Osteocyte (in vitro differentiated cells): ENCODE measurements at regions not wholly inside any gene's neighbourhood (a gene's known extent, or its start where the extent isn't known, plus 50 kb on each side); places are given as distances from the start of the nearest gene placed in this dataset.

ENCODE experiments used
- DNase-seq: peaks from one replicate; pipeline ENCODE4 v3.0.0; 2021; ENCODE audit warnings: mixed read lengths; ENCODE audit not compliant: unreplicated experiment; ENCODE audit errors: extremely low spot score
- H3K27ac Mint-ChIP-seq: one replicate; pipeline ENCODE4 v1.8.0; 2021; ENCODE audit warnings: mild to moderate bottlenecking, mixed read lengths; ENCODE audit not compliant: unreplicated experiment
- H3K27me3 Mint-ChIP-seq: one replicate; pipeline ENCODE4 v1.8.0; 2021; ENCODE audit warnings: mixed read lengths; ENCODE audit not compliant: unreplicated experiment
- H3K36me3 Mint-ChIP-seq: one replicate; pipeline ENCODE4 v1.8.0; 2021; ENCODE audit warnings: mixed read lengths; ENCODE audit not compliant: unreplicated experiment
- H3K4me1 Mint-ChIP-seq: one replicate; pipeline ENCODE4 v1.8.0; 2021; ENCODE audit warnings: mixed read lengths; ENCODE audit not compliant: unreplicated experiment
- H3K4me3 Mint-ChIP-seq: one replicate; pipeline ENCODE4 v1.8.0; 2021; ENCODE audit warnings: mild to moderate bottlenecking, moderate library complexity, mixed read lengths; ENCODE audit not compliant: unreplicated experiment
- H3K9me3 Mint-ChIP-seq: one replicate; pipeline ENCODE4 v1.8.0; 2021; ENCODE audit warnings: mixed read lengths; ENCODE audit not compliant: unreplicated experiment
- CTCF ChIP-seq: fragments of 200-600 bp; sonication (generic); IDR thresholded peaks from 2 replicates; pipeline ENCODE4 v1.5.0; 2021; ENCODE audit warnings: antibody characterized with exemption, mild to moderate bottlenecking, moderate library complexity

- no peaks in the 10 kb centered on the region for H3K36me3 Mint-ChIP-seq
- no peaks in the 10 kb centered on the region for H3K27me3 Mint-ChIP-seq
Measured at GRCh38 chr11:26244207-26244606, 87.7 kb upstream of the ANO3 start.

GRCh38 chr11:26245046-26245445 lies 86.9 kb upstream of the ANO3 start:
- Mint-ChIP-seq H3K4me1 (peaks cover 1% of the 10 kb centered on the region), H3K4me3 (no peak overlapping the region), H3K27ac (no peak overlapping the region), H3K9me3 (no peaks in the 10 kb centered on the region), H3K27me3 (no peaks in the 10 kb centered on the region), H3K36me3 (no peaks in the 10 kb centered on the region)
- no peak for DNase-seq
- no peak for TF ChIP-seq CTCF

More at GRCh38 chr11:26244207-26244606, 87.7 kb upstream of the ANO3 start:
- DNase-seq = no peak
- TF ChIP-seq CTCF = no peak
- Mint-ChIP-seq H3K9me3 (no peaks in the 10 kb centered on the region), H3K4me3 (no peak overlapping the region), H3K4me1 (peaks cover 1% of the 10 kb centered on the region), H3K27ac (no peak overlapping the region)

GRCh38 chr11:26247340-26247739 lies 84.6 kb upstream of the ANO3 start:
- Mint-ChIP-seq H3K9me3 (no peaks in the 10 kb centered on the region), H3K36me3 (no peaks in the 10 kb centered on the region), H3K27me3 (no peaks in the 10 kb centered on the region), H3K27ac (no peak overlapping the region), H3K4me3 (no peak overlapping the region), H3K4me1 (peaks cover 1% of the 10 kb centered on the region)
- TF ChIP-seq CTCF = no peak
- no peak for DNase-seq

- TF ChIP-seq CTCF = no peak
- no peaks in the 10 kb centered on the region for H3K36me3 Mint-ChIP-seq
- DNase-seq = no peak
- no peak overlapping the region for H3K27ac Mint-ChIP-seq
- H3K4me1 Mint-ChIP-seq = peaks cover 1% of the 10 kb centered on the region
- no peaks in the 10 kb centered on the region for H3K9me3 Mint-ChIP-seq
- H3K27me3 Mint-ChIP-seq = no peaks in the 10 kb centered on the region
- no peak overlapping the region for H3K4me3 Mint-ChIP-seq
Measured at GRCh38 chr11:26248661-26249060, 83.3 kb upstream of the ANO3 start.

- no peaks in the 10 kb centered on the region for H3K9me3 Mint-ChIP-seq
- DNase-seq = no peak
- H3K4me3 Mint-ChIP-seq = no peak overlapping the region
- H3K36me3 Mint-ChIP-seq = no peaks in the 10 kb centered on the region
- no peaks in the 10 kb centered on the region for H3K27me3 Mint-ChIP-seq
- TF ChIP-seq CTCF = no peak
- no peaks in the 10 kb centered on the region for H3K4me1 Mint-ChIP-seq
- H3K27ac Mint-ChIP-seq = no peak overlapping the region
Measured at GRCh38 chr11:26254378-26254777, 77.6 kb upstream of the ANO3 start.
